HEK293 (cell line): ENCODE measurements at regions not wholly inside any gene's neighbourhood (a gene's known extent, or its start where the extent isn't known, plus 50 kb on each side); places are given as distances from the start of the nearest gene placed in this dataset.

Experiments
- CTCF ChIA-PET: fragments of 350-600 bp; formaldehyde crosslinking; extraction: SDS; loops from one replicate; lab custom pipeline; 2021; ENCODE audit warnings: antibody characterized with exemption; lab: Yijun Ruan, JAX
- POLR2A ChIA-PET: fragments of 300-600 bp; formaldehyde crosslinking; extraction: SDS; loops from one replicate; lab custom pipeline; 2020; ENCODE audit warnings: antibody characterized with exemption, inconsistent platforms; lab: Yijun Ruan, JAX
- H3K27ac ChIP-seq: fragments of 200-500 bp; sonication (Bioruptor generic); 2 replicates; pipeline ENCODE4 v1.5.1; 2014; ENCODE audit warnings: low read depth, low read length, control low read depth, inconsistent platforms; ENCODE audit errors: extremely low read depth
- H3K36me3 ChIP-seq, 2 experiments: fragments of 200-500 bp in 1 of 2; sonication (Bioruptor generic) in 1 of 2; 1 replicate in 1 of 2; 2 replicates in 1 of 2; pipeline ENCODE4 v1.5.1; 2014 to 2017; ENCODE audit warnings: inconsistent platforms in 2 of 2, low read length in 2 of 2; ENCODE audit not compliant: control insufficient read depth in 2 of 2, insufficient read depth in 1 of 2
- H3K4me1 ChIP-seq: fragments of 200-500 bp; sonication (Bioruptor generic); 2 replicates; pipeline ENCODE4 v1.5.1; 2014; ENCODE audit warnings: mild to moderate bottlenecking, low read length, inconsistent platforms; ENCODE audit not compliant: control insufficient read depth, insufficient read depth
- H3K4me3 ChIP-seq: 2 replicates; pipeline ENCODE4 v1.5.1; 2011; ENCODE audit warnings: low read depth, mild to moderate bottlenecking, control low read depth, low read length, moderate library complexity
- H3K9me3 ChIP-seq: fragments of 200-500 bp; sonication (Bioruptor generic); 2 replicates; pipeline ENCODE4 v1.5.1; 2014; ENCODE audit warnings: low read depth, low read length, inconsistent platforms; ENCODE audit not compliant: control insufficient read depth, insufficient read depth
- GLI4 ChIP-seq: fragments of 450-650 bp; formaldehyde crosslinking; IDR thresholded peaks from 2 replicates; pipeline ENCODE4 v1.5.1; 2016; ENCODE audit warnings: missing biosample characterization, missing genetic modification characterization
- KLF16 ChIP-seq: fragments of 450-650 bp; formaldehyde crosslinking; IDR thresholded peaks from 2 replicates; pipeline ENCODE4 v1.5.1; 2017; ENCODE audit warnings: missing biosample characterization, missing genetic modification characterization
- PRDM1 ChIP-seq: fragments of 450-650 bp; formaldehyde crosslinking; IDR thresholded peaks from 2 replicates; pipeline ENCODE4; 2016; ENCODE audit warnings: missing biosample characterization, missing genetic modification characterization
- TCF7L2 ChIP-seq: IDR thresholded peaks from 2 replicates; pipeline ENCODE4 v1.6.1; 2011; ENCODE audit warnings: low read depth, mild to moderate bottlenecking, inconsistent platforms, low read length, moderate library complexity, borderline replicate concordance
- TSHZ1 ChIP-seq: fragments of 450-650 bp; formaldehyde crosslinking; IDR thresholded peaks from 2 replicates; pipeline ENCODE4 v1.5.1; 2016; ENCODE audit warnings: missing biosample characterization, missing genetic modification characterization, borderline replicate concordance
- ZFP3 ChIP-seq: fragments of 450-650 bp; formaldehyde crosslinking; IDR thresholded peaks from 2 replicates; pipeline ENCODE4 v1.5.1; 2016; ENCODE audit warnings: low read depth, missing biosample characterization, missing genetic modification characterization
- ZNF248 ChIP-seq: fragments of 450-650 bp; formaldehyde crosslinking; IDR thresholded peaks from 2 replicates; pipeline ENCODE4 v1.5.1; 2017; ENCODE audit warnings: missing biosample characterization, missing genetic modification characterization
- ZNF280C ChIP-seq: fragments of 450-650 bp; formaldehyde crosslinking; IDR thresholded peaks from 2 replicates; pipeline ENCODE4 v1.5.1; 2016; ENCODE audit warnings: missing biosample characterization, missing genetic modification characterization
- ZNF335 ChIP-seq: fragments of 450-650 bp; formaldehyde crosslinking; conservative IDR thresholded peaks from 2 replicates; pipeline ENCODE4 v1.5.1; 2016; ENCODE audit warnings: missing biosample characterization, missing genetic modification characterization
- ZNF391 ChIP-seq: fragments of 450-650 bp; formaldehyde crosslinking; IDR thresholded peaks from 2 replicates; pipeline ENCODE4 v1.5.1; 2016; ENCODE audit warnings: low read depth, missing biosample characterization, missing genetic modification characterization, borderline replicate concordance
- ZNF394 ChIP-seq: fragments of 450-650 bp; formaldehyde crosslinking; IDR thresholded peaks from 2 replicates; pipeline ENCODE4 v1.5.1; 2016; ENCODE audit warnings: missing biosample characterization, missing genetic modification characterization, mild to moderate bottlenecking, moderate library complexity, borderline replicate concordance
- ZNF426 ChIP-seq: fragments of 450-650 bp; formaldehyde crosslinking; IDR thresholded peaks from 2 replicates; pipeline ENCODE4 v1.5.1; 2017; ENCODE audit warnings: missing biosample characterization, missing genetic modification characterization, mild to moderate bottlenecking, inconsistent platforms, moderate library complexity
- ZNF449 ChIP-seq: fragments of 450-650 bp; formaldehyde crosslinking; IDR thresholded peaks from 2 replicates; pipeline ENCODE4 v1.5.1; 2017; ENCODE audit warnings: missing biosample characterization, mild to moderate bottlenecking, missing genetic modification characterization, moderate library complexity
- ZNF501 ChIP-seq: fragments of 450-650 bp; formaldehyde crosslinking; IDR thresholded peaks from 2 replicates; pipeline ENCODE4 v1.5.1; 2016; ENCODE audit warnings: missing biosample characterization, missing genetic modification characterization
- ZNF585B ChIP-seq: fragments of 450-650 bp; formaldehyde crosslinking; IDR thresholded peaks from 2 replicates; pipeline ENCODE4 v1.5.1; 2016; ENCODE audit warnings: missing biosample characterization, missing genetic modification characterization
- ZNF707 ChIP-seq: fragments of 450-650 bp; formaldehyde crosslinking; IDR thresholded peaks from 2 replicates; pipeline ENCODE4 v1.5.1; 2016; ENCODE audit warnings: missing biosample characterization, missing genetic modification characterization
- ZNF777 ChIP-seq: fragments of 450-650 bp; formaldehyde crosslinking; IDR thresholded peaks from 2 replicates; pipeline ENCODE4 v1.5.1; 2017; ENCODE audit warnings: missing biosample characterization, missing genetic modification characterization, borderline replicate concordance
- ZNF837 ChIP-seq: fragments of 450-650 bp; formaldehyde crosslinking; IDR thresholded peaks from 2 replicates; pipeline ENCODE4 v1.5.1; 2016; ENCODE audit warnings: missing biosample characterization, missing genetic modification characterization
- ZSCAN16 ChIP-seq: fragments of 450-650 bp; formaldehyde crosslinking; IDR thresholded peaks from 2 replicates; pipeline ENCODE4 v1.5.1; 2016; ENCODE audit warnings: missing biosample characterization, missing genetic modification characterization
- TF ChIP-seq, protein P1 (sequence below): fragments of 450-650 bp; formaldehyde crosslinking; IDR thresholded peaks from 2 replicates; pipeline ENCODE4 v1.5.1; 2016; ENCODE audit warnings: missing biosample characterization, missing genetic modification characterization
- TF ChIP-seq, protein P2 (sequence below): fragments of 450-650 bp; formaldehyde crosslinking; IDR thresholded peaks from 2 replicates; pipeline ENCODE4 v1.5.1; 2016; ENCODE audit warnings: missing biosample characterization, missing genetic modification characterization

- Histone ChIP-seq H3K9me3 (no peaks in the 10 kb centered on the region), H3K27ac (no peak overlapping the region), H3K36me3 (no peaks in the 10 kb centered on the region), H3K4me3 (no peak overlapping the region)
- CTCF ChIA-PET, result no interaction called here
- TF ChIP-seq ZNF449 (tag by site-specific recombination), result no peak
- no peak for TF ChIP-seq KLF16 (tag by site-specific recombination)
- TF ChIP-seq GLI4 (tag by site-specific recombination), result no peak
- TF ChIP-seq ZNF335, result no peak
- no peak for TF ChIP-seq ZNF707 (tag by site-specific recombination)
- TF ChIP-seq TSHZ1, result no peak
- TF ChIP-seq ZNF391 (tag by site-specific recombination), result no peak
- no peak for TF ChIP-seq ZNF248 (tag by site-specific recombination)
- TF ChIP-seq, protein P1, sequence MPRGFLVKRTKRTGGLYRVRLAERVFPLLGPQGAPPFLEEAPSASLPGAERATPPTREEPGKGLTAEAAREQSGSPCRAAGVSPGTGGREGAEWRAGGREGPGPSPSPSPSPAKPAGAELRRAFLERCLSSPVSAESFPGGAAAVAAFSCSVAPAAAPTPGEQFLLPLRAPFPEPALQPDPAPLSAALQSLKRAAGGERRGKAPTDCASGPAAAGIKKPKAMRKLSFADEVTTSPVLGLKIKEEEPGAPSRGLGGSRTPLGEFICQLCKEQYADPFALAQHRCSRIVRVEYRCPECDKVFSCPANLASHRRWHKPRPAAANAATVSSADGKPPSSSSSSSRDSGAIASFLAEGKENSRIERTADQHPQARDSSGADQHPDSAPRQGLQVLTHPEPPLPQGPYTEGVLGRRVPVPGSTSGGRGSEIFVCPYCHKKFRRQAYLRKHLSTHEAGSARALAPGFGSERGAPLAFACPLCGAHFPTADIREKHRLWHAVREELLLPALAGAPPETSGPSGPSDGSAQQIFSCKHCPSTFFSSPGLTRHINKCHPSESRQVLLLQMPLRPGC (tag by site-specific recombination), result no peak
- no peak for TF ChIP-seq ZNF426 (tag by site-specific recombination)
- no peak for TF ChIP-seq ZNF394
- TF ChIP-seq ZFP3, result no peak
- no peak for TF ChIP-seq TCF7L2
- TF ChIP-seq ZNF837 (tag by site-specific recombination), result no peak
- no peak for TF ChIP-seq ZSCAN16 (tag by site-specific recombination)
- TF ChIP-seq ZNF777 (tag by site-specific recombination), result no peak
- TF ChIP-seq ZNF585B (tag by site-specific recombination), result no peak
- TF ChIP-seq, protein P2, sequence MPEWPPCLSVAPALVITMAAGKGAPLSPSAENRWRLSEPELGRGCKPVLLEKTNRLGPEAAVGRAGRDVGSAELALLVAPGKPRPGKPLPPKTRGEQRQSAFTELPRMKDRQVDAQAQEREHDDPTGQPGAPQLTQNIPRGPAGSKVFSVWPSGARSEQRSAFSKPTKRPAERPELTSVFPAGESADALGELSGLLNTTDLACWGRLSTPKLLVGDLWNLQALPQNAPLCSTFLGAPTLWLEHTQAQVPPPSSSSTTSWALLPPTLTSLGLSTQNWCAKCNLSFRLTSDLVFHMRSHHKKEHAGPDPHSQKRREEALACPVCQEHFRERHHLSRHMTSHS (tag by site-specific recombination), result no peak
- no peak for TF ChIP-seq ZNF501
- TF ChIP-seq PRDM1, result no peak
- TF ChIP-seq, all 188 proteins: peak for 0
- POLR2A ChIA-PET, result no interaction called here
- no peaks in the 10 kb centered on the region for H3K4me1 ChIP-seq
Observed at GRCh38 chr1:79128722-79129121, 122.2 kb upstream of the ADGRL4 start.

DNA sequence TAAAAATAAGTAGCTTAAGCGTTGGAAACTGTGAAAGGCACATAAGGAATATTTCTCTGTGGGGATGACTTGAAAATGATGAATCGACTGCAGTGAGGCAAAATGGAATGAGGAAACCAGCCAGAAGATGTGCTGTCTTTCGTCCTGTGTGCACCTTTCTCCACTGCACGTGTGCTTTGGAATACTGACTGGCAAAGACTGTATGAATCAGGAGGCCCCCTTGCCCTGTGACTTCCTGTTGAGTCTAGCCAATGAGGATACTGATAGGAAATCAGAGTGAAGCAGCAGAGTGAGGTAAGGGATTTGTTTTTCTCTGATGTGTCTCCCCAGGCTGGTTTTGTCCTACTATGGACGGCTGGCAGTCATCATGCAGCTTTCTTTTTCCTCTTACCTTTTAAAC is 118.2 kb upstream of the ADGRL4 start:
- Histone ChIP-seq H3K36me3 (no peaks in the 10 kb centered on the region), H3K27ac (no peak overlapping the region), H3K4me1 (no peaks in the 10 kb centered on the region), H3K4me3 (no peak overlapping the region), H3K9me3 (no peaks in the 10 kb centered on the region)
- no peak for TF ChIP-seq ZNF280C
- POLR2A ChIA-PET, result no interaction called here
- CTCF ChIA-PET, result no interaction called here
